ENCODE measurements at regions not wholly inside any gene's neighbourhood (a gene's known extent, or its start where the extent isn't known, plus 50 kb on each side); places are given as distances from the start of the nearest gene placed in this dataset.
"Not testable (repeated sequence)": the region's sequence is repeated elsewhere in the genome, so short reads cannot be mapped to it uniquely, and the experiment has no call there.

DNA sequence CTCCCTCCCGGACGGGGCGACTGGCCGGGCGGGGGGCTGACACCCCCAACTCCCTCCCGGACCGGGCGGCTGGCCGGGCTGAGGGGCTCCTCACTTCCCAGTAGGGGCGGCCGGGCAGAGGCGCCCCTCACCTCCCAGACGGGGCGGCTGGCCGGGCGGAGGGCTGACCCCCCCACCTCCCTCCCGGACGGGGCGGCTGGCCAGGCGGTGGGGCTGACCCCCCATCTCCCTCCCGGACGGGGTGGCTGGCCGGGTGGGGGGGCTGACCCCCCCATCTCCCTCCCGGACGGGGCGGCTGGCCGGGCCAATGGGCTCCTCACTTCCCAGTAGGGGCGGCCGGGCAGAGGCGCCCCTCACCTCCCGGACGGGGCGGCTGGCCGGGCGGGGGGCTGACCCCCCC is 502.0 kb upstream of the ALG10B start:
- H3K9me3 Mint-ChIP-seq = peaks cover 0 to 71% (median 28%) of the 10 kb centered on the region in 9 donors
- H3K27me3 Mint-ChIP-seq, POLR2A ChIA-PET, DNase-seq, ATAC-seq, H3K4me3 Mint-ChIP-seq, H3K4me1 Mint-ChIP-seq, H3K27ac Mint-ChIP-seq: not testable (repeated sequence)
- H3K36me3 Mint-ChIP-seq = peaks cover 0 to 18% (median 0%) of the 10 kb centered on the region in 3 donors
